Adrenal gland (tissue), 9 donors: ENCODE measurements at regions not wholly inside any gene's neighbourhood (a gene's known extent, or its start where the extent isn't known, plus 50 kb on each side); places are given as distances from the start of the nearest gene placed in this dataset.
"Not testable (repeated sequence)": the region's sequence is repeated elsewhere in the genome, so short reads cannot be mapped to it uniquely, and the experiment has no call there.

Experiments
- DNase-seq, 7 donors: peaks; one replicate each; pipeline ENCODE4 v3.0.0-alpha.2; 2019 to 2020
- H3K27ac ChIP-seq, 5 donors: fragments of 200-600 bp; sonication (generic) in 4 of 5; 1 replicate in 3 of 5; 2 replicates in 2 of 5; pipeline versions ENCODE4 v1.5.1 to v1.8.0; 2016 to 2020; ENCODE audit warnings: mild to moderate bottlenecking in 1 of 5
- H3K27me3 ChIP-seq: fragments of 200-600 bp; 2 replicates; pipeline ENCODE4 v1.8.0; 2021
- H3K36me3 ChIP-seq, 2 donors: fragments of 200-600 bp; replicated peaks in 1 of 2; 1 replicate in 1 of 2; 2 replicates in 1 of 2; pipeline versions ENCODE4 v1.5.1 to v1.8.0; 2018 to 2022
- H3K4me1 ChIP-seq, 2 donors: fragments of 200-600 bp; replicated peaks in 1 of 2; 1 replicate in 1 of 2; 2 replicates in 1 of 2; pipeline versions ENCODE4 v1.5.1 to v1.8.0; 2018 to 2021
- H3K4me3 ChIP-seq, 4 donors: fragments of 200-600 bp; sonication (generic) in 3 of 4; one replicate each; pipeline ENCODE4 v1.5.1; 2016 to 2018
- H3K9me3 ChIP-seq, 3 donors: fragments of 200-600 bp; sonication (generic) in 1 of 3; replicated peaks in 1 of 3; 1 replicate in 2 of 3; 2 replicates in 1 of 3; pipeline versions ENCODE4 v1.5.1 to v1.8.0; 2016 to 2021
- CTCF ChIP-seq, 6 experiments: fragments of 450-650 bp in 4 of 6; fragments of 200-600 bp in 2 of 6; sonication (generic) in 1 of 6; IDR thresholded peaks; 1 replicate in 5 of 6; 2 replicates in 1 of 6; pipeline versions ENCODE4 v1.5.1 to v1.8.0; 2016 to 2021; ENCODE audit warnings: antibody characterized with exemption in 6 of 6, mild to moderate bottlenecking in 2 of 6, moderate library complexity in 1 of 6
- POLR2A ChIP-seq, 2 donors: fragments of 450-650 bp; IDR thresholded peaks; one replicate each; pipeline ENCODE4 v1.6.1; 2017; ENCODE audit warnings: antibody characterized with exemption in 2 of 2, mild to moderate bottlenecking in 2 of 2, moderate library complexity in 1 of 2
- WGBS, 4 donors: extraction: QIAGEN DNeasy Blood & Tissue Kit in 2 of 4; methylation state at CpG; one replicate each; pipeline versions ENCODE4 v1.1.5 to v1.1.7; 2013 to 2017; 5-methylcytosine and 5-hydroxymethylcytosine counted together
- intact Hi-C, 2 donors: fragments of 100-400 bp; cut with DNase I; formaldehyde crosslinking; loops; one replicate each; pipeline versions ENCODE4 v1.14.1 to v1.15.0; 2022 to 2023
- donor health status: healthy with polysubstance abuse.
- donor health status: Bipolar disorder and iron deficiency.
- donor health status: DM: yes; HTN: yes; CAD: no.
- donor health status: DM: no; HTN: no; CAD: no.
- donor health status: DM: no; HTN: no; CAD: no.

GRCh38 chr5:32866138-32866537, 155.0 kb downstream of the NPR3 start:
- 83 to 94% (median 91%) methylated on average over 1 of the region's 1 CpG for WGBS, 4 donors

GRCh38 chr5:32869216-32869615, 158.1 kb downstream of the NPR3 start:
- intact Hi-C loops: no loop called here
- DNase-seq: no peak
- Histone ChIP-seq H3K9me3 (no peaks in the 10 kb centered on the region), H3K27ac (no peak overlapping the region), H3K4me1 (no peaks in the 10 kb centered on the region), H3K36me3 (no peaks in the 10 kb centered on the region), H3K27me3 (no peaks in the 10 kb centered on the region), H3K4me3 (no peak overlapping the region)
- 81 to 85% (median 84%) methylated on average over 3 of the region's 3 CpGs for WGBS, 4 donors
- TF ChIP-seq CTCF (IDR thresholded peaks at IDR 0.05) (no peak), POLR2A (IDR thresholded peaks at IDR 0.05) (no peak)

More at GRCh38 chr5:32866138-32866537, 155.0 kb downstream of the NPR3 start:
- no peak overlapping the region for H3K4me3 ChIP-seq
- H3K27me3 ChIP-seq: no peaks in the 10 kb centered on the region
- no peaks in the 10 kb centered on the region for H3K36me3 ChIP-seq
- intact Hi-C loops: no loop called here
- no peaks in the 10 kb centered on the region for H3K4me1 ChIP-seq
- DNase-seq: no peak
- no peaks in the 10 kb centered on the region for H3K9me3 ChIP-seq
- TF ChIP-seq CTCF (IDR thresholded peaks at IDR 0.05): no peak
- TF ChIP-seq POLR2A (IDR thresholded peaks at IDR 0.05): no peak
- H3K27ac ChIP-seq: no peak overlapping the region

- DNase-seq: no peak
- intact Hi-C loops: no loop called here
- Histone ChIP-seq H3K27ac (no peak overlapping the region), H3K36me3 (no peaks in the 10 kb centered on the region), H3K4me1 (no peaks in the 10 kb centered on the region), H3K9me3 (no peaks in the 10 kb centered on the region), H3K27me3 (no peaks in the 10 kb centered on the region), H3K4me3 (no peak overlapping the region)
- 32 to 48% (median 36%) methylated on average over 1 of the region's 1 CpG for WGBS, 4 donors
- TF ChIP-seq CTCF (IDR thresholded peaks at IDR 0.05) (no peak), POLR2A (IDR thresholded peaks at IDR 0.05) (no peak)
These were observed 165.7 kb downstream of the NPR3 start for GRCh38 chr5:32876791-32877190.

GRCh38 chr5:32879364-32879763, 168.2 kb downstream of the NPR3 start:
- intact Hi-C loops, H3K27me3 ChIP-seq, H3K27ac ChIP-seq, H3K36me3 ChIP-seq, H3K4me1 ChIP-seq, H3K4me3 ChIP-seq, DNase-seq, H3K9me3 ChIP-seq: not testable (repeated sequence)
- WGBS, 4 donors: 75 to 87% (median 76%) methylated on average over 3 of the region's 3 CpGs

- Histone ChIP-seq H3K27me3 (no peaks in the 10 kb centered on the region), H3K4me1 (no peaks in the 10 kb centered on the region), H3K27ac (no peak overlapping the region), H3K36me3 (no peaks in the 10 kb centered on the region), H3K4me3 (no peak overlapping the region), H3K9me3 (no peaks in the 10 kb centered on the region)
- TF ChIP-seq POLR2A (IDR thresholded peaks at IDR 0.05) (no peak), CTCF (IDR thresholded peaks at IDR 0.05) (no peak)
- intact Hi-C loops: no loop called here
- WGBS, 4 donors: 55 to 71% (median 57%) methylated on average over 3 of the region's 3 CpGs
- DNase-seq: no peak
These were observed 169.7 kb downstream of the NPR3 start for GRCh38 chr5:32880796-32881195.
